ENCODE measurements at regions not wholly inside any gene's neighbourhood (a gene's known extent, or its start where the extent isn't known, plus 50 kb on each side); places are given as distances from the start of the nearest gene placed in this dataset.

DNA sequence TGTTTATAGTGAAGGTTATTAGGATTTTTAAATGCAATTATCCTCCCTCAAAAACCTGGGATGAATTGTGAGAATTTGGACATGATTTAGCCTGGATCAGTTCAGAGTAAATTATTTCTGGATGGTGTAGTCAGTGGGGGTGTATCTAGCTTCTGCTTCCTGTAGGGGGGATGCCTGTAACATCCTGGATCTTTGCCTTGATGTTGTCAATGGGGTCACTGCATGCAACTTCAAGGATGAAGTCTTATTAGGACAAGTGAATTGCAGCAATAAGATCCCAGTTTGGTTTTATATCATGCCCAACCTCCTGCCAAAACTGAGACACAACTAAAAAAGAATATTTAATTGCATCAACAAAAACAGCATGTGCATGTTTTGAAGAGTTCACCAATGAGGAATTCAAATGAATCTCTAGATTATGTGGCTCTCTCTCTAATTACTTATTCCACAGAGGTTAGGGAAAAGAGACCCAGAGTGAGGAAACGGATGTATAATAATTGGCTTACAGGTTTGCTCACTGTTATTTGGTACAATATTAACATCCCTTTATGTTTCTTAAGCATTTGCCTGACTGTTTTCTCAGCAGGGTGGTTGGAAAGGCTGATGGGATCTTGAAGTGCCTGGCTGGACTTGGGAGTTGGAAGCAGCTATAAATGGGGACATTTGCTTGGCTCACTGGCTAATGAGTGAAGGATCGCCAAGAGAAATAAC is 159.8 kb downstream of the HS3ST3B1 start:
- Histone ChIP-seq H3K36me3 (no peaks in the 10 kb centered on the region), H3K9me3 (no peaks in the 10 kb centered on the region), H3K4me1 (no peaks in the 10 kb centered on the region), H3K4me3 (no peak overlapping the region), H3K27me3 (no peaks in the 10 kb centered on the region), H3K27ac (no peak overlapping the region)
- no peak for DNase-seq (ENCODE audit: low spot score in 2 of 2)
- intact Hi-C loops (cut with DNase I; ENCODE audit: low total_unique reads): no loop called here
- no peak for TF ChIP-seq POLR2A (IDR thresholded peaks at IDR 0.05)
- TF ChIP-seq, protein P1, sequence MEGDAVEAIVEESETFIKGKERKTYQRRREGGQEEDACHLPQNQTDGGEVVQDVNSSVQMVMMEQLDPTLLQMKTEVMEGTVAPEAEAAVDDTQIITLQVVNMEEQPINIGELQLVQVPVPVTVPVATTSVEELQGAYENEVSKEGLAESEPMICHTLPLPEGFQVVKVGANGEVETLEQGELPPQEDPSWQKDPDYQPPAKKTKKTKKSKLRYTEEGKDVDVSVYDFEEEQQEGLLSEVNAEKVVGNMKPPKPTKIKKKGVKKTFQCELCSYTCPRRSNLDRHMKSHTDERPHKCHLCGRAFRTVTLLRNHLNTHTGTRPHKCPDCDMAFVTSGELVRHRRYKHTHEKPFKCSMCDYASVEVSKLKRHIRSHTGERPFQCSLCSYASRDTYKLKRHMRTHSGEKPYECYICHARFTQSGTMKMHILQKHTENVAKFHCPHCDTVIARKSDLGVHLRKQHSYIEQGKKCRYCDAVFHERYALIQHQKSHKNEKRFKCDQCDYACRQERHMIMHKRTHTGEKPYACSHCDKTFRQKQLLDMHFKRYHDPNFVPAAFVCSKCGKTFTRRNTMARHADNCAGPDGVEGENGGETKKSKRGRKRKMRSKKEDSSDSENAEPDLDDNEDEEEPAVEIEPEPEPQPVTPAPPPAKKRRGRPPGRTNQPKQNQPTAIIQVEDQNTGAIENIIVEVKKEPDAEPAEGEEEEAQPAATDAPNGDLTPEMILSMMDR (IDR thresholded peaks at IDR 0.05): no peak
- TF ChIP-seq POLR2AphosphoS5 (IDR thresholded peaks at IDR 0.05): no peak

DNA sequence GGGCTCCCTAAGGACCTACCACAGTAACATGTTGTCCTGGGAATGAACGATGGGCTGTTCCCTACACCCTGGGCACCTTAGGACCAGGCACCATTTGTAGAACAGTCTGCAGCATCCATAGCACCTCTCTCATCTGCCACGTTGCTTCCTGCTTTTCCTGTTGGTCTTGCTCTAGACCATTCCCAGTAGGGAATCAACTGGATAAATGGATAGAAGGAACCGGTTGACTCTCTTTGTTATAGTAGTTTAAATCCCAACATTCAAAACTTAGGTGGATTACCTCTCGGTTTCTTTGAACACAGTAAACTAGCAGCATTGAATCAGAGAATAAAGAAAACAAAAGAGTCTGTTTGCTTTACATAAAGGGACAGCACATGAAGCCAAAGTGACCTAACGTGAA is 159.1 kb downstream of the HS3ST3B1 start:
- intact Hi-C loops (cut with DNase I; ENCODE audit: low total_unique reads): loop anchor here (5.0 kb wide), 1 partner anchor 262 kb away; no protein-coding TSS in a partner anchor
- no peak overlapping the region for H3K4me3 ChIP-seq
- H3K36me3 ChIP-seq: no peaks in the 10 kb centered on the region
- no peak for DNase-seq (ENCODE audit: low spot score in 2 of 2)
- H3K27me3 ChIP-seq: no peaks in the 10 kb centered on the region
- no peaks in the 10 kb centered on the region for H3K9me3 ChIP-seq
- H3K27ac ChIP-seq: no peak overlapping the region
- H3K4me1 ChIP-seq: no peaks in the 10 kb centered on the region
- no peak for TF ChIP-seq POLR2A (IDR thresholded peaks at IDR 0.05)
- TF ChIP-seq, protein P1 (IDR thresholded peaks at IDR 0.05): no peak
- TF ChIP-seq POLR2AphosphoS5 (IDR thresholded peaks at IDR 0.05): no peak

DNA sequence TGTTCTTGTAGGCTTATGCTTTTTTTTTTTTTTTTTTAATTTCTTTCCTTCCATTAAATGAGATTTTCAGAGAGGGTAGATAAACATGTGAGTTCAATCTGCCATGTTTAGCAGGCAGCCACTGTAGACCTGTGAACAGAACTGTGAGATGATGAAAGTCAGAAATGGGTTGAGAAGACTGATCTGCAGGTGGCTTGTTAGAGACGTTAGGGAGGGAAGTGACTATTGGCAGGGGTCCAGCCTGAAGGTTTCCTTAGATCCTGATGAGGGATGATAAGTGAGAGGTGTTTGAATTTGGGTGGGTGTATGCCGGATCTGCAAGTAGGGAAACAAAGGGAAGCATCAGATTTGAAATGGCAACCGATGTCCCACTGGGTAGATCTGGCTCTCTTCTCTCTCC is 157.8 kb downstream of the HS3ST3B1 start:
- no peaks in the 10 kb centered on the region for H3K36me3 ChIP-seq
- no peaks in the 10 kb centered on the region for H3K9me3 ChIP-seq
- H3K4me1 ChIP-seq: no peaks in the 10 kb centered on the region
- no peaks in the 10 kb centered on the region for H3K27me3 ChIP-seq
- TF ChIP-seq POLR2A (IDR thresholded peaks at IDR 0.05) (no peak), POLR2AphosphoS5 (IDR thresholded peaks at IDR 0.05) (no peak)
- TF ChIP-seq, protein P1 (IDR thresholded peaks at IDR 0.05): no peak
- H3K4me3 ChIP-seq: no peak overlapping the region
- no peak overlapping the region for H3K27ac ChIP-seq
- no peak for DNase-seq (ENCODE audit: low spot score in 2 of 2)
- intact Hi-C loops (cut with DNase I; ENCODE audit: low total_unique reads): loop anchor here (5.0 kb wide), 1 partner anchor 264 kb away; no protein-coding TSS in a partner anchor

DNA sequence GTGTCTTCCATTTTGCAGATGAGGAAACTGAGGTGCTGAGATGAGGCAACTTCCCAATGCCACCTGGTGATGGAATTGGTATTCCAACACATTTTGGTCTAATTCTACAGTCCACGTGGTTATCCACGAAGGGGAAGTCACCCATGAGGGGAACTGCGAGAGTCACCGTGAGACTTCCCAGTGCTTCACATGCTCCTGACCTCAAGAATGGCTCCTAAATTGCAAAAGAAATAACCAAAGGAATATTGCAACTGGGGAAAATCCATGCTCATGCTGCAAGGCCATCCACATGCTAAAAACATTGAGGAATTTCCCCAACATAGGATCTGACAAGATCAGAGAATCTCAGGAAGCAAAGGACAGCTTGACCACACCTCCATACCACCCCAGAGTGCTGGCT is 153.9 kb downstream of the HS3ST3B1 start:
- no peak overlapping the region for H3K4me3 ChIP-seq
- intact Hi-C loops (cut with DNase I; ENCODE audit: low total_unique reads): loop anchor here (5.0 kb wide), 1 partner anchor 268 kb away; no protein-coding TSS in a partner anchor
- no peaks in the 10 kb centered on the region for H3K9me3 ChIP-seq
- TF ChIP-seq POLR2AphosphoS5 (IDR thresholded peaks at IDR 0.05): no peak
- TF ChIP-seq, protein P1 (IDR thresholded peaks at IDR 0.05): no peak
- no peaks in the 10 kb centered on the region for H3K36me3 ChIP-seq
- no peak overlapping the region for H3K27ac ChIP-seq
- no peak for DNase-seq (ENCODE audit: low spot score in 2 of 2)
- no peaks in the 10 kb centered on the region for H3K27me3 ChIP-seq
- no peaks in the 10 kb centered on the region for H3K4me1 ChIP-seq

DNA sequence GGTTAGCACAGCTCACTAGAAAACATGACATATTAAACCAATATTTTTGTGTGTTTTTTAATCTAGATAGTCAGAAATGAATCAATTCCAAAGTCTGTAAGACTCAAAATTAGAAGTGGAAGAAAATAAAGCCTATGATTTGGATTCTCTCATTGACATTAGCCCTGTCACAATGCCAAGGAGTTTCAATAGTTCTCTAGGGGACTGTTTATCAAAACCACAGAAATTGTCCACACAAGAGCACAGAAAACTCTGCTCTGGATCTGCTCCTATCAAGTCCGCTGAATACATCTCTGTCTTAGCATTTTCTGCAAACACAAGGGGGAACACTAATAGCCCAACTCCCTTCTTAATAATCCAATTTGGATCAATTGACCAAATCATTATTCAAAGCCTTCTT is 152.0 kb downstream of the HS3ST3B1 start:
- Histone ChIP-seq H3K27me3 (no peaks in the 10 kb centered on the region), H3K4me3 (no peak overlapping the region), H3K4me1 (no peaks in the 10 kb centered on the region), H3K27ac (no peak overlapping the region), H3K9me3 (no peaks in the 10 kb centered on the region), H3K36me3 (no peaks in the 10 kb centered on the region)
- intact Hi-C loops (cut with DNase I; ENCODE audit: low total_unique reads): no loop called here
- TF ChIP-seq POLR2A (IDR thresholded peaks at IDR 0.05) (no peak), POLR2AphosphoS5 (IDR thresholded peaks at IDR 0.05) (no peak)
- TF ChIP-seq, protein P1 (IDR thresholded peaks at IDR 0.05): no peak
- no peak for DNase-seq (ENCODE audit: low spot score in 2 of 2)

Data from breast epithelium (tissue), 4 donors.